PC-9 (cell line): ENCODE measurements at regions not wholly inside any gene's neighbourhood (a gene's known extent, or its start where the extent isn't known, plus 50 kb on each side); places are given as distances from the start of the nearest gene placed in this dataset.

Experiments used
- BruUV-seq: library from RNA; stranded (reverse); fragments of 400-500 nt; replicated peaks from 2 replicates; lab custom pipeline; 2021; lab: Mats Ljungman, UMichigan
- CTCF ChIA-PET: fragments of 300-600 bp; sonication (Branson Sonifier 250); formaldehyde crosslinking; loops from one replicate; lab custom pipeline; 2022; ENCODE audit warnings: antibody characterized with exemption; lab: Charles Lee
- POLR2A ChIA-PET: fragments of 300-600 bp; sonication (Branson Sonifier 250); formaldehyde crosslinking; loops from one replicate; lab custom pipeline; 2022; ENCODE audit warnings: antibody characterized with exemption; ENCODE audit not compliant: unreplicated experiment; lab: Charles Lee
- DNase-seq, 2 experiments: peaks; one replicate each; pipeline versions ENCODE4 v3.0.0 to v3.0.0-alpha.2; 2015 to 2022; ENCODE audit warnings: mixed read lengths in 1 of 2
- H2AFZ ChIP-seq: fragments of 200-600 bp; sonication (generic); 2 replicates; pipeline ENCODE4 v1.8.1; 2017; ENCODE audit warnings: antibody characterized with exemption
- H3F3A ChIP-seq: fragments of 200-600 bp; sonication (generic); 2 replicates; pipeline ENCODE4 v1.8.1; 2017; ENCODE audit warnings: antibody characterized with exemption, mild to moderate bottlenecking, low read depth; ENCODE audit not compliant: insufficient read depth
- H3K27ac ChIP-seq: fragments of 200-600 bp; sonication (generic); 2 replicates; pipeline ENCODE4 v1.6.1; 2016; ENCODE audit warnings: mixed run types
- H3K27me3 ChIP-seq: fragments of 200-600 bp; sonication (generic); 2 replicates; pipeline ENCODE4 v1.6.1; 2016; ENCODE audit warnings: low read depth, mixed run types; ENCODE audit not compliant: insufficient read depth
- H3K36me3 ChIP-seq: fragments of 200-600 bp; sonication (generic); 2 replicates; pipeline ENCODE4 v1.6.1; 2016; ENCODE audit warnings: low read depth, mixed run types
- H3K4me1 ChIP-seq: fragments of 200-600 bp; sonication (generic); replicated peaks from 2 replicates; pipeline ENCODE4 v1.6.1; 2016; ENCODE audit warnings: mixed run types; ENCODE audit not compliant: insufficient read depth
- H3K4me2 ChIP-seq: fragments of 200-600 bp; sonication (generic); 2 replicates; pipeline ENCODE4 v1.6.1; 2017; ENCODE audit warnings: mixed run types
- H3K4me3 ChIP-seq: fragments of 200-600 bp; sonication (generic); 2 replicates; pipeline ENCODE4 v1.6.1; 2016; ENCODE audit warnings: mixed run types
- H3K79me2 ChIP-seq: fragments of 200-600 bp; sonication (generic); 2 replicates; pipeline ENCODE4 v1.6.1; 2017; ENCODE audit warnings: low read depth, mixed run types
- H3K9me2 ChIP-seq: fragments of 200-600 bp; sonication (generic); 2 replicates; pipeline ENCODE4 v1.8.1; 2017; ENCODE audit warnings: mild to moderate bottlenecking; ENCODE audit not compliant: insufficient read depth
- H3K9me3 ChIP-seq: fragments of 200-600 bp; sonication (generic); 2 replicates; pipeline ENCODE4 v1.8.1; 2016; ENCODE audit warnings: low read depth; ENCODE audit not compliant: insufficient read depth
- H4K20me1 ChIP-seq: fragments of 200-600 bp; sonication (generic); 2 replicates; pipeline ENCODE4 v1.8.1; 2017; ENCODE audit not compliant: insufficient read depth
- EZH2 ChIP-seq: fragments of 200-600 bp; sonication (generic); IDR thresholded peaks from 2 replicates; pipeline ENCODE4 v1.8.0; 2017; ENCODE audit warnings: antibody characterized with exemption, low read depth
- intact Hi-C: fragments of 100-400 bp; cut with micrococcal nuclease; formaldehyde crosslinking; loops from one replicate; pipeline ENCODE4 v1.10.0; 2022; ENCODE audit not compliant: unreplicated experiment
- TF ChIP-seq, protein P1 (sequence below): fragments of 200-600 bp; sonication (generic); conservative IDR thresholded peaks from 2 replicates; pipeline ENCODE4 v1.6.1; 2017; ENCODE audit warnings: mixed run types, antibody characterized with exemption, mild to moderate bottlenecking, moderate library complexity

GRCh38 chr3:77720460-77720971 lies 680.6 kb downstream of the ROBO2 start:
- TF ChIP-seq, protein P1, sequence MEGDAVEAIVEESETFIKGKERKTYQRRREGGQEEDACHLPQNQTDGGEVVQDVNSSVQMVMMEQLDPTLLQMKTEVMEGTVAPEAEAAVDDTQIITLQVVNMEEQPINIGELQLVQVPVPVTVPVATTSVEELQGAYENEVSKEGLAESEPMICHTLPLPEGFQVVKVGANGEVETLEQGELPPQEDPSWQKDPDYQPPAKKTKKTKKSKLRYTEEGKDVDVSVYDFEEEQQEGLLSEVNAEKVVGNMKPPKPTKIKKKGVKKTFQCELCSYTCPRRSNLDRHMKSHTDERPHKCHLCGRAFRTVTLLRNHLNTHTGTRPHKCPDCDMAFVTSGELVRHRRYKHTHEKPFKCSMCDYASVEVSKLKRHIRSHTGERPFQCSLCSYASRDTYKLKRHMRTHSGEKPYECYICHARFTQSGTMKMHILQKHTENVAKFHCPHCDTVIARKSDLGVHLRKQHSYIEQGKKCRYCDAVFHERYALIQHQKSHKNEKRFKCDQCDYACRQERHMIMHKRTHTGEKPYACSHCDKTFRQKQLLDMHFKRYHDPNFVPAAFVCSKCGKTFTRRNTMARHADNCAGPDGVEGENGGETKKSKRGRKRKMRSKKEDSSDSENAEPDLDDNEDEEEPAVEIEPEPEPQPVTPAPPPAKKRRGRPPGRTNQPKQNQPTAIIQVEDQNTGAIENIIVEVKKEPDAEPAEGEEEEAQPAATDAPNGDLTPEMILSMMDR: no peak
- TF ChIP-seq EZH2: no peak
- Histone ChIP-seq H4K20me1 (no peaks in the 10 kb centered on the region), H3K4me2 (no peak overlapping the region), H3K79me2 (no peaks in the 10 kb centered on the region), H3K9me3 (no peaks in the 10 kb centered on the region), H2AFZ (no peak overlapping the region), H3K27me3 (no peaks in the 10 kb centered on the region), H3K4me3 (no peak overlapping the region), H3K27ac (no peak overlapping the region), H3K9me2 (no peaks in the 10 kb centered on the region), H3K4me1 (no peaks in the 10 kb centered on the region), H3F3A (no peaks in the 10 kb centered on the region), H3K36me3 (no peaks in the 10 kb centered on the region)
- no peak for DNase-seq
- ChIA-PET POLR2A (interaction anchor here (0.5 kb wide), 1 partner anchor 125 kb away, joined by 4 read pairs; no protein-coding TSS in a partner anchor), CTCF (no interaction called here)
- intact Hi-C loops: loop anchor here (10.0 kb wide), 1 partner anchor 56 kb away; no protein-coding TSS in a partner anchor
- BruUV-seq: no TSS peak

- no peak overlapping the region for H3K4me2 ChIP-seq
- intact Hi-C loops: loop anchor here (10.0 kb wide), 1 partner anchor 62 kb away; no protein-coding TSS in a partner anchor
- BruUV-seq: no TSS peak
- ChIA-PET POLR2A (interaction anchor here (0.7 kb wide), 1 partner anchor 379 kb away, joined by 4 read pairs; no protein-coding TSS in a partner anchor), CTCF (no interaction called here)
- no peaks in the 10 kb centered on the region for H3K9me2 ChIP-seq
- H3K36me3 ChIP-seq: no peaks in the 10 kb centered on the region
- H3K4me3 ChIP-seq: no peak overlapping the region
- DNase-seq: no peak
- no peak overlapping the region for H2AFZ ChIP-seq
- TF ChIP-seq, protein P1: no peak
- no peak for TF ChIP-seq EZH2
- H3F3A ChIP-seq: no peaks in the 10 kb centered on the region
- no peaks in the 10 kb centered on the region for H3K4me1 ChIP-seq
- no peak overlapping the region for H3K27ac ChIP-seq
- H3K9me3 ChIP-seq: no peaks in the 10 kb centered on the region
- H3K79me2 ChIP-seq: no peaks in the 10 kb centered on the region
- no peaks in the 10 kb centered on the region for H3K27me3 ChIP-seq
- H4K20me1 ChIP-seq: no peaks in the 10 kb centered on the region
These were observed 686.6 kb downstream of the ROBO2 start for GRCh38 chr3:77726517-77726916.

DNA sequence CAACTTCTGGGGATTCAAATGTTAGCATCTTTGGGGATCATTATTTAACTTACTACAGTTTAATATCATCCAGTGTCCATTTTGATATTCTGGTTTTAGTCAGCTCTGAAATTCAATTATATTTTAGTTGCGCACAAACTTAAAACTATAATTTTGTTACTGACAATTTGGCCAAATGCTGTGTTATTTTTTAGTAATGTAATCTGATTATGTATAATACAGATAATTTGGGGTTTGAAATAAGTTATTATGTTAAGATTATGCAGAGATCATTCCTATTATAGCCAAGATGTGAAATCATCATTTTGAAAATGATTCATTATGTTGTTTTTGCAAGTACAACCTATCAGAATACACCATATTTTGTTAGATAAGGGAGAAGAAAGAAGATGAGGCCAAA lies 706.1 kb downstream of the ROBO2 start:
- Histone ChIP-seq H3K36me3 (no peaks in the 10 kb centered on the region), H4K20me1 (no peaks in the 10 kb centered on the region; the same call in 1 of the 2 replicates), H3K9me2 (no peaks in the 10 kb centered on the region), H3K4me2 (no peak overlapping the region), H3K27me3 (no peaks in the 10 kb centered on the region), H2AFZ (no peak overlapping the region), H3K4me1 (no peaks in the 10 kb centered on the region), H3F3A (no peaks in the 10 kb centered on the region), H3K4me3 (no peak overlapping the region), H3K27ac (no peak overlapping the region), H3K9me3 (no peaks in the 10 kb centered on the region), H3K79me2 (no peaks in the 10 kb centered on the region)
- no TSS peak for BruUV-seq
- no peak for DNase-seq
- CTCF ChIA-PET: no interaction called here
- TF ChIP-seq, protein P1: no peak
- no peak for TF ChIP-seq EZH2
- POLR2A ChIA-PET: no interaction called here
- intact Hi-C loops: no loop called here
